Non-pigmented ciliary epithelial cell (primary cell): ENCODE measurements at regions not wholly inside any gene's neighbourhood (a gene's known extent, or its start where the extent isn't known, plus 50 kb on each side); places are given as distances from the start of the nearest gene placed in this dataset.

ENCODE experiments used
- DNase-seq: peaks from one replicate; pipeline ENCODE4 v3.0.0-alpha.2; 2010; ENCODE audit warnings: low read depth

GRCh38 chr3:117719316-117719926, 1009.8 kb downstream of the TUSC7 start:
- DNase-seq, result no peak

GRCh38 chr3:117721866-117722265, 1012.3 kb downstream of the TUSC7 start:
- DNase-seq, result no peak

GRCh38 chr3:117722856-117723255, 1013.3 kb downstream of the TUSC7 start:
- DNase-seq, result no peak

DNA sequence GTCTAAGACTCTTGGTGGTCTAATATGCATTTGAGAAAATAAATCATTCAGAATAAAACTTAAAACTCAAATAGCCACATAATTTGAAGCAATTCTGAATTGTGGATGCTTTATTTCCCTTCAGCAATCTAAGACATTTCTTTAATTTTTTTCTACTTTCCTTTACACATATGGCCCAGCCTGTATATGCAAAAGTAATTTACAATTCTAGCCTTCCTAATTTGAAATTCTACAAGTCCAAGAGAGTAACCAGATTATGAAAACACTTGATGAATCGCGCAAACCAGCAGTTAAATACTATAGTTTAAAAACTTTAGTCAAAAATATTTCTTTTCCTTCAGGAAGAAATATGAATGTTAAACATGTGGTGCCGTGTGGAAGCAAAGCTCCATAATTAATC, 1014.2 kb downstream of the TUSC7 start:
- no peak for DNase-seq

GRCh38 chr3:117725314-117725713, 1015.7 kb downstream of the TUSC7 start:
- DNase-seq, result no peak

DNA sequence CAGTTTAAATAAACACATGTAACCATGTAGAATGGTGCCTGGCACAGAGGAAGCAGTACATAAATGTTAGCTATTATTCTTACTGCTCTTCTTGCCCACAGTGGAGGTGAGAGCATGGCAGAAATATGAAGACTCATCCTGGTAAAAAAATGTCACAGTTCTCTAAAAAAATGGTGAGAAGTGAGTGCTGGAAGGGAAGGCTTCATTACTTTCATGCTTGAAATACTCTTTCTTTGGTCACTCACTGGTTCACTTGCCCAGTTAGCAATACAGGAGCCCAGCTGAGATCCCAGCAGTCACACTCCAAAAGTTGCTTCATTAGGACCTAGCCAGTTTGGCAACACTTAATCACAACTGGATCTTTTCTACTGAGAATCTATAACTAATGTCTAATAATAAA, 1017.2 kb downstream of the TUSC7 start:
- DNase-seq, result no peak

GRCh38 chr3:117728226-117728625, 1018.6 kb downstream of the TUSC7 start:
- DNase-seq, result no peak

GRCh38 chr3:117734496-117734895, 1024.9 kb downstream of the TUSC7 start:
- no peak for DNase-seq

GRCh38 chr3:117735481-117736101, 1026.0 kb downstream of the TUSC7 start:
- no peak for DNase-seq

- DNase-seq, result no peak
Measured at GRCh38 chr3:117736846-117737245, 1027.3 kb downstream of the TUSC7 start.

DNA sequence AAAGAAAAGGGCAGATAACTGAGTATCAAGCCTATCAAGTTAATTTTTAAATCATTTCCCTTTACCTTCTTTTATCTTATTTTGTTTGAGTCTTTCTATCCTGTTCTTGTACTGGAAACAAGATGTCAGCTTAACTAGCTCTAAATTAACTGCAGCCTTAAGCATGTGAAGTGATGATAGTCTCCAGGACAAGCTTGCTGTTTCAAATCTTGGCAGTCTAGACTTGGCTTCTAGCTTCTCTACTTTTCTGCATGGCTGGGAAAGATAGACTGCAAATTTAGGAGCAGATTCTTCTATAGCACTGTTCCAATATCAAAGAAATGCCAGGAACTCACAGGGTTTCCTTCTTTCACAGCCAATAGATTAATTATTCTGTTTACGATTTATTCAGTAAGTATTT, 1034.4 kb downstream of the TUSC7 start:
- DNase-seq, result no peak

DNA sequence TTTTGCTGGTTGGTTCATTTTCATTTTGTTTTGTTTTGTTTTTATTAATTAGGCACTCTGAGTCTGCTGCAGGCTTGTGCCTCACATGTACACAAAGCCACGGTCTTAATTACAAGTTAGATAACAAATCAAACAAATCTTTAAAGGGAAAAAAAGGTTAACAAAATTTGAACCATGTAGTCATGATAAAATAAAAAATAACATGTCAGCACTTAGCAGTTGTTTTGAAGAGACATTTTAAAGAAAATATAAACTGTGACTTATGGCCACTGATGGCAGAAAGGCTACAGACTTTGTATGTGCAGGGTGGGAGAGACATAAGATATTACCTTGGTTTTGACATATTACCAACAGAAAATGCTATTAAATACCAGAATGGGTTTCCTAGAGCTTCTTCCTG, 1035.4 kb downstream of the TUSC7 start:
- no peak for DNase-seq

DNA sequence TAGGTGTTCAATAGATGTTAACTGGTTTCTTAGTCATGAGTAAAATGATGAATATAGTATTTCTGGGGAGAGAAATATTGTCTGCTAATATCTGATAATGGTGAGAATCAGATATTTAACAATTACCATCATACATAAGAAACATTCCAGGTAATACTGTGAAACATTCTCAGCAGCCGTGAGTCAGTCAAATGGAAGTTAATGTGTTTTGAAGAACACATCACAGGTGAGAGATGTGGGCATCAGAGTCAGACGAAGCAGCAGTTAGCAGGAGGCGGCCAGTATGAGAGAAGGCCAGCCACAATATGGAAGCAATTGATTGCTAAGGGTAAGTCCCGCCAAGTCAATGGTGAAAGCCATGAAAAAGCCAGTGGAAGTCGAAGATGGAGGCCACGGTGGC, 1035.9 kb downstream of the TUSC7 start:
- DNase-seq, result no peak

- no peak for DNase-seq
Measured at GRCh38 chr3:117746066-117746465, 1036.5 kb downstream of the TUSC7 start.

DNA sequence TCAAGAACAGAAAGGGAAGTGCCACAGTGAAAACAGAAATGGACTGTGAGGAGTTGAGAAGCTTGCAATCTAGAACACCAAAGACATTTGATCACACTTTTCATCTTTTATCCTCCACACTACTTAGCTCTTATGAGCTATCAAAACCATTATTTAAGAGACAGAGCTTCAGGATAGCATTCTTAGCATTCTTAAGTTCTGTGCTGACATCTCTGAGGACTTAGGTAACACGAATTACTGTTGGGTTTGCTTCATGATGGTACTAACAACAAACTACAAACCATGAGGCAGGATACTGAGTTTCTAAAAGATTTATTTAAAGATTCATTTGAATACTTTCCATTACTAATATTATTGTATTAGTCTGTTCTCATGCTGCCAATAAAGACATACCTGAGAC, 1038.6 kb downstream of the TUSC7 start:
- DNase-seq, result no peak

- no peak for DNase-seq
Measured at GRCh38 chr3:117750674-117751269, 1041.2 kb downstream of the TUSC7 start.

GRCh38 chr3:117751651-117752050, 1042.1 kb downstream of the TUSC7 start:
- DNase-seq, result no peak

- DNase-seq, result no peak
Measured at GRCh38 chr3:117752984-117753717, 1043.6 kb downstream of the TUSC7 start.

DNA sequence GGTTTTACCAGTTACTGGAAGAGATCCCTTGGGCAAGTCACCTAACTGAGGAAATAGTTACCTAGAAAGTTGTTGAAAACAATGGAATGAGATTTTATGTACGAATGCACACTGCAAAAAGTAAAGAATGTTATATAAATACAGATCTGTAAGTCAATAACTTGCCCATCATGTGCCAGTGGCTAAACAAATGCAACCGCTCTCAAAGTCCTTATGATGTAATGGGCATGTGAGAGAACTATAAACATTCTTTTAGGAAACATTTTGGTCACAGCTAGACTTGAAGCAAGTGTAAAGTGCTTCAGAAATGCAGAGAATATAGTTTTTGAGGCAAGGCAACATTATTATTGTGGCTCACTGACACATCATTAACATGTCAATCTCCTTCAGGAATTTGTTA, 1044.5 kb downstream of the TUSC7 start:
- DNase-seq, result no peak

DNA sequence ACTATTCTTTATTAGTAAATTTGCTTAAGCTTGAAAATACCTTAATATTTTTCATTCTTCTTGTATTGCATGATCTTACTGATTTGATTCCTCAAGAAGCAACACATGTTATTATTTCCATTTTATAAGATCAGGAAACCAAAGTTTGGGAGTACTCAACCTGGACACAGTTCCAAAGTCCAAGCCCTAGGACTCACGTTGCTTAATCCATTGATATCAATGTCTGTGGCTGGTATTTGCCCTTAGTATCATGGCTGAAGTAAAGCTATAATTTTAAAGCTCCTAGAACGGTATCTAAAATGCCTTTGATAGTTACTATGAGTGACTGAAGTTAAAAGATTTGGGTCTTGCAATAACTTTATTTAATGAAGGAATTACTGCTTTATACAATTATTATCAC, 1045.3 kb downstream of the TUSC7 start:
- DNase-seq, result no peak

GRCh38 chr3:117756563-117756962, 1047.0 kb downstream of the TUSC7 start:
- no peak for DNase-seq

DNA sequence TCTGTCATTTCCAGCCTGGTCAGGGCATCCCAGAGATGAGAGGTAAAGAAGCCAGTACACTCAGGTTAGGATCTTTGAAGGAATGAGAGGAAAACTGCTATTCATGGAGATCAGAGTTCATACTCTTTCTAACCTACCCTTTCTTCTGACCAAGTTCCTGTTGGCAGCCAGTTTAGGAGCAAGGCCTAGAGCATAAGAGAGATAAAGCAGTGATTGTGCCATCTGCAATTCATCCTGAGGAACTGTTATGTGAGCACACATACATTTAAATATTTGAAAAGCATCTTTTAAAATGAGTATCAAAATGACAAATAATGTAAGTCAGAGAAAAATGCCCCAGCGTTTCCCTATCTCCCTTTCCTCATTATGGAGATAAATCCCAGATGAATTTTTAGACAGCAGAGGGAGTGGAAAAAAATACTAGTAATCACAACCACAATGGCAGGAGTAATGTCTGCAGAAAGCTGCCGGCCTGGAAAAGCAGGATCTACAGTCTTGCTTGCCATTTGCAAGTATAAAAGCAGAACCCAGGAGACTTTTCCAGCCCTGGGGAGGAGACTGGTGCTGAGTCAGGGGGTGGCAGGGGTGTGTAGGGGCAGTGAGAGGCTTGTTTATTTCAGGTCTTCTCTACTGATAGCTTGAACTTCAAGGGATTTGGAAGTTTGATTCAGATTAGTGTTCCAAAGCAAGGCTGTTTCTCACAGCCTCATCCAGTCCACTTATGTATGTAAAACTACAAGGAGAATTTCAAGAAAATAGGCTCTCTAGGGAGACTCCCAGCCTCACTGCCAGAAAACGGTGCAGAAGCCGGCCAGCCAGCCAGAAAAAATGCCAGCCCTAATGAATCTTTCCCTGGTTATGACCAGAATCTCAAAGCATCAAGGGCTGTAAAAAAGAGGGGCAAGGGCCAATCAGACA, 1052.4 kb downstream of the TUSC7 start:
- DNase-seq, result no peak
